Epithelial cell of proximal tubule (primary cell): ENCODE measurements at regions not wholly inside any gene's neighbourhood (a gene's known extent, or its start where the extent isn't known, plus 50 kb on each side); places are given as distances from the start of the nearest gene placed in this dataset.

ENCODE experiments used
- DNase-seq: peaks from one replicate; pipeline ENCODE4 v3.0.0-alpha.2; 2011; ENCODE audit warnings: low read depth
- H3K4me3 ChIP-seq: 2 replicates; pipeline ENCODE4 v1.5.1; 2011; ENCODE audit warnings: low read depth, mild to moderate bottlenecking, low read length
- CTCF ChIP-seq: conservative IDR thresholded peaks from 2 replicates; pipeline ENCODE4 v1.5.1; 2012; ENCODE audit warnings: low read depth, mild to moderate bottlenecking, low read length

DNA sequence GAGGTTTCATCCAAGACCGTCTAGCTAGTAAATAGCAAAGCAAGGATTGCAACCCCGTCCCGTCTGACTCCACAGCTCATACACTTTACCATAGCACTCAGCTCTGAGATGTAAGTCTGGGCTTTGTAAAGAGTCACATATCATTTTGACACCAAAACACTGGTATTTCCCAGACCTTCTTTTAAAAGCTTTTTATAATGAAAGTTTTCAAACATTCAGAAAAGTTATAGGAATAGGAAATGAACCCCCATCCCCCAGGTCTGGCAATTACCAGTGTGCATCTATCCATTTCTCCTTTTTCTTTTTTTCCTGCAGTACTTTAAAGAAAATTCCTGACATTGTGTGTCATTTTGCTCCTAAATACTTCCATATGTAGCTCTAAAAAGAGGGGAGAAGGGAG lies 183.6 kb upstream of the CCND2 start:
- no peak overlapping the region for H3K4me3 ChIP-seq
- no peak for DNase-seq
- no peak for TF ChIP-seq CTCF

- DNase-seq: no peak
- TF ChIP-seq CTCF: no peak
- H3K4me3 ChIP-seq: no peak overlapping the region
These were observed 184.4 kb upstream of the CCND2 start for GRCh38 chr12:4089121-4089606.

GRCh38 chr12:4088451-4088850 lies 185.1 kb upstream of the CCND2 start:
- H3K4me3 ChIP-seq: no peak overlapping the region
- TF ChIP-seq CTCF: no peak

DNA sequence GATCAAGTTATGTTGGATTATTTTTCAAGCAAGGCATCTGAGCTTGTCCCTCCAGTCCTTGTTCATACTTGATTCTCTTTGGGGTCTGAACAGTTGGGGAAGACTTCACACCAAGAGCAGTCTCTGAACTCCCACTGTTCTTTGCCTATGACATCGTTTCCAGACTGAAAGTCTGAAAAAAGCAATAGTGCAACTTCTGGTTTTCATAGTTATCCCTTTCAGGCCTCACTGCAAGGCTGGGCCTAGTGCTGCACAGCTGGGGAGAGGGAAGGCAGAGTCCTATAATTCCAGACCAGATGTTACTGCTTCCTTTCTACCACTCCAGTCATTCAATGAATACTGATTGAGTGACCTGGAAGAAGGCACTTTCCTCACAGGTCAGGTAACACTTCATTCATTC lies 187.1 kb upstream of the CCND2 start:
- DNase-seq: no peak
- TF ChIP-seq CTCF: no peak
- H3K4me3 ChIP-seq: no peak overlapping the region

More at GRCh38 chr12:4088451-4088850, 185.1 kb upstream of the CCND2 start:
- no peak for DNase-seq

GRCh38 chr12:4084573-4084972 lies 189.0 kb upstream of the CCND2 start:
- DNase-seq: no peak
- no peak overlapping the region for H3K4me3 ChIP-seq
- TF ChIP-seq CTCF: no peak

DNA sequence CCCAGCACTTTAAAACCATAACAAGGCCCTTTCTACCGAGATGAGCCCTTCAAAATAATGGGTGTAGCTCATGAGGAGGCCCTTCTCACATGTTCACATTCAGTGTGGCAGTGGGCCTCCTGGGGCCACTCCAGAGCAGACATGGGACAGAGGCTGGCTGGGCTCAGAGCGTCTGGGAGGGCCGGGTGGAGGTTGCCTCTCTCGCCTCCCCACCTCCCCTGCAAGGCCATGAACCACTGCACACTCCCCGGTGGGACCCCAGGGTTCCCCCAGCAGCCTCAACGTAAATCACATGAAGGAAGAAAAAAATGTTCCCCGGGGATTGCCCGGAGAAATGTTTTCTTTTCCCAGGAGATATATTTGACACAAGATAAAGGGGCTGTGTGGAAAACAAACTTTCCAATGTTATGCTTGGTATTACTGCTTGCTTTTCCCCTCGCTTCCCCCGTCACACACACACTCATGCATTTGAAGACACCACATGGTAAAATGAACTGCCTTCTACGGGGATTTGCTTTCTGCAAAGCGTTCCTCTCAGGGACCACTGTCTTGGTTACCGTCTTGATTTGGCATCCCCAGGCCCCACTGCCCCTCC lies 190.7 kb upstream of the CCND2 start:
- no peak for DNase-seq
- TF ChIP-seq CTCF: no peak

GRCh38 chr12:4080213-4080612 lies 193.3 kb upstream of the CCND2 start:
- no peak for DNase-seq
- no peak overlapping the region for H3K4me3 ChIP-seq
- TF ChIP-seq CTCF: no peak

More for the DNA sequence above, 190.7 kb upstream of the CCND2 start:
- H3K4me3 ChIP-seq: no peak overlapping the region
